ENCODE measurements at regions not wholly inside any gene's neighbourhood (a gene's known extent, or its start where the extent isn't known, plus 50 kb on each side); places are given as distances from the start of the nearest gene placed in this dataset.

DNA sequence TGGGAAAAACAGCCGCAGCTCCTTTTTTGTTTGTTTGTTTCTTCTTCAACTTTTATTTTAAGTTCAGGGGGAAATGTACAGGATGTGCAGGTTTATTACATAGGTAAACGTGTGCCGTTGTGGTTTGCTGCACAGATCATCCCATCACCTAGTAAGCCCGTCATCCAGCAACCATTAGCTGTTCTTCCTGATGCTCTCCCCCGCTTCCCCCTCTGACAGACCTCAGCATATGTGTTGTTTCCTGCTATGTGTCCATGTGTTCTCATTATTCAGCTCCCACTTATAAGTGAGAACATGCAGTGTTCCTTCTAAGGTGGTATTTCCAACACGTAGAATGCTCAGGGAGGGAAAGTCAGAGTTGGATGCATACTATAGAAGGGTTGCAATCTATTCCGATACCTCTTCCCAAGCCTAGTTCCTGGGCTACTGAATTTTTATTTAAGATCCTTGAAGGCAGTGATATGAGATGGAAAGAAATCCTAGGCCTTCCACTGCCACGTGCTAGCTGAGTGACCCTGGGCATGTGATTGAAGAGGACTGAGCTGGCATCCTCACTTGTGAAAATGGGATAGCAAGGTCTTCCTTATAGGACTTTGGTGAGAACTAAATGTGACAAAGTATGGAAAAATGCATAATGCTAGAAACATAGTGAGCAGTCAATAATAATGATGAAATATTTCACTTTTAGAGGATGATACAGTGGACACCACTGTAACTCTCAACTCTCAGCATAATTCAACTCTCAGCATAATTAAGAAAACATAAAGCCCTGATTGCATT, 278.5 kb downstream of the REEP3 start:
- no peak overlapping the region for H3K4me3 ChIP-seq (ENCODE audit: low read depth, low read length)
- TF ChIP-seq, protein P1, sequence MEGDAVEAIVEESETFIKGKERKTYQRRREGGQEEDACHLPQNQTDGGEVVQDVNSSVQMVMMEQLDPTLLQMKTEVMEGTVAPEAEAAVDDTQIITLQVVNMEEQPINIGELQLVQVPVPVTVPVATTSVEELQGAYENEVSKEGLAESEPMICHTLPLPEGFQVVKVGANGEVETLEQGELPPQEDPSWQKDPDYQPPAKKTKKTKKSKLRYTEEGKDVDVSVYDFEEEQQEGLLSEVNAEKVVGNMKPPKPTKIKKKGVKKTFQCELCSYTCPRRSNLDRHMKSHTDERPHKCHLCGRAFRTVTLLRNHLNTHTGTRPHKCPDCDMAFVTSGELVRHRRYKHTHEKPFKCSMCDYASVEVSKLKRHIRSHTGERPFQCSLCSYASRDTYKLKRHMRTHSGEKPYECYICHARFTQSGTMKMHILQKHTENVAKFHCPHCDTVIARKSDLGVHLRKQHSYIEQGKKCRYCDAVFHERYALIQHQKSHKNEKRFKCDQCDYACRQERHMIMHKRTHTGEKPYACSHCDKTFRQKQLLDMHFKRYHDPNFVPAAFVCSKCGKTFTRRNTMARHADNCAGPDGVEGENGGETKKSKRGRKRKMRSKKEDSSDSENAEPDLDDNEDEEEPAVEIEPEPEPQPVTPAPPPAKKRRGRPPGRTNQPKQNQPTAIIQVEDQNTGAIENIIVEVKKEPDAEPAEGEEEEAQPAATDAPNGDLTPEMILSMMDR (conservative IDR thresholded peaks at IDR 0.05; ENCODE audit: low read depth, low read length) = no peak
- DNase-seq (ENCODE audit: low read depth) = no peak

DNA sequence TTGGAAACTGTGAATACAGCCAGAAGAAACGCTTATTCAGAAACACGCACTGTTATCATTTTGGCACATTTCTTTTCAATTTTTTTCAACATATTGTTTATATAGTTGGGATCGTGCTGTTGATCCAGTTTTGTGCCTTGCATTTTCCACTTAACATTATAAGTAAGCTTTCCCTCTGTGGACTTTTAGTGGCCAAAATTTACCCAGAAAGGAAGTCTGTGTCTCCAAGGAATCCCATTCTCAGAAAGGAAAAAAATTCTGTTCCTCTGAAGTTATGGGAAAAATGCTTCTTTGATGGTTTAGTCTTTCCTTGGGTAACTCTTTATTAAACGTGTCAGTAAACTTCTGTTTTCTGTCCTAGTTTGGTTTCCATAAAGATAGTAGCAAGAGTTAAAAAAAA, 280.0 kb downstream of the REEP3 start:
- no peak for DNase-seq (ENCODE audit: low read depth)
- TF ChIP-seq, protein P1 (conservative IDR thresholded peaks at IDR 0.05; ENCODE audit: low read depth, low read length) = no peak
- no peak overlapping the region for H3K4me3 ChIP-seq (ENCODE audit: low read depth, low read length)

DNA sequence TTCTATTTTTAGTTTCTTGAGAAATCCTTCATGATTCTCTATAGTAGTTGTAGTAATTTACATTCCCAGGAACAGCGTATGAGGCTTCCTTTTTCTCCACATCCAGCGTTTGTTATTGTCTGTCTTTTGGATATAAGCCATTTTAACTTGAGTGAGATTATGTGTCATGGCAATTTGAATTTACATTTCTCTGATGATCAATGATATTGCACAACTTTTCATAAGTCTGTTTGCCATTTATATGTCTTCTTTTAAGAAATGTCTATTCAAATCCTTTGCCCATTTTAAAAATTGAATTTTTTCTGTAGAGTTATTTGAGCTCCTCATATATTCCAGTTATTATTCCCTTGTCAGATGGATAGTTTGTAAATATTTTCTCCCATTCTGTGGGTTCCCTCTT, 285.1 kb downstream of the REEP3 start:
- TF ChIP-seq, protein P1 (conservative IDR thresholded peaks at IDR 0.05; ENCODE audit: low read depth, low read length) = no peak
- DNase-seq (ENCODE audit: low read depth) = no peak
- no peak overlapping the region for H3K4me3 ChIP-seq (ENCODE audit: low read depth, low read length)

DNA sequence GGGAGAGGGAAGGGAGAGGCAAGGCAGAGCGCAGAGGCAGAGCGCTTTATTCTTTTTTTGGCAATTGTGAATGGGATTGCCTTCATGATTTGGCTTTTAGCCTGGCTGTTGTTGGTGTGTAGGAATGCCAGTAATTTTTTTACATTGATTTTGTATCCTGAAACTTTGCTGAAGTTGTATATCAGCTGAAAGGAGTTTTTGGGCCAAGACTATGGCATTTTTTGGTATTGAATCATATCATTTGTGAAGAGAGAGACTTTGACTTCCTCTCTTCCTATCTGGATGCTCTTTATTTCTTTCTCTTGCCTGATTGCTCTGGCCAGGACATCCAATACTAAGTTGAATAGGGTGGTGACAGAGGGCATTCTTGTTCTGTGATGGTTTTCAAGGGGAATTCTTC, 291.3 kb downstream of the REEP3 start:
- no peak for DNase-seq (ENCODE audit: low read depth)
- TF ChIP-seq, protein P1 (conservative IDR thresholded peaks at IDR 0.05; ENCODE audit: low read depth, low read length) = no peak
- H3K4me3 ChIP-seq (ENCODE audit: low read depth, low read length) = no peak overlapping the region

DNA sequence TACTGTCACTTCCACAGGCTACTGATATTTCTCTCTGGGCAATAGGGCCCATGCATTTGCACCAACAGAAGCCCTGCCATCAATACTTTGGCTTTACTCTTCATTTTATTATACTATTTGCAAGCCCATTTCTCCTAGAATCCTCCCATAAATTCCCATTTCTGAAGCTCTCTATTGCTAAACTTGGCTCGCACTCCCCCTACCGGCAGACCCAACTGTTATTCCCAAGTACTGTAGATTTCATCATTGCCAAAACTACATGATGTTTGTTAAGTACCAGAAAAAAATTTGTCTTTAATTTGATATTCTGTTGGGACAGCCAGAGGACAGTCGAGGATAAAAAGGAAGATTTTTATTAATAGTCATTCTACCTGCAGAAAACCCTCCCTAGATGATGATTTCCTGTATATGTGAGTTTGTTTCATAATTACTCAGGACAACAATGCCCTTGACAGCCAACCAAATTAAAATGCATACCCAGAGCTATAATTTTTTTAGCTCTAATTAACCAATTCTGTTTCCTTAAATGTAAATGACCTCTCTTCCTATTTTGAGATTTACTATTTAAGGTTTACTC, 298.6 kb downstream of the REEP3 start:
- no peak for DNase-seq (ENCODE audit: low read depth)
- TF ChIP-seq, protein P1 (conservative IDR thresholded peaks at IDR 0.05; ENCODE audit: low read depth, low read length) = peak; percentile 96
- no peak overlapping the region for H3K4me3 ChIP-seq (ENCODE audit: low read depth, low read length)

DNA sequence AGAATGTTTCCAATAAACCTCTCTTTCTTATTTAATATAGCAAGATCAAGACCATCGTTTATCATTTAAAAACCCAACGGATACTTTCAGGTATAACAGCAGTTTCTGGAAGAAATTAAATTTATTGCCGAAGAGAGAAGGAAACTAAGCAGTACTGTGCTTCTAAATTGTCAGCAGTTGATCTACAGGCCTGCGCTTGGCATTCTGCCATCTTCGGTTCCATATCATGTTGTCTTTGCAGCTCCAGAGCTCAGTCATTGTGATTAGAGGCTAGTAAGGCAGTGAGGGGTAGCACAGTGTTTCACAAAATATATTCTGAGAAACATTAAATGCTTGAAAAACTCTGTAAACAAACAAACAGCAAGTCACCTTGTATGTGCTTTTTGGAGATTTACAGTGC, 301.3 kb downstream of the REEP3 start:
- TF ChIP-seq, protein P1 (conservative IDR thresholded peaks at IDR 0.05; ENCODE audit: low read depth, low read length) = no peak
- H3K4me3 ChIP-seq (ENCODE audit: low read depth, low read length) = no peak overlapping the region
- no peak for DNase-seq (ENCODE audit: low read depth)

DNA sequence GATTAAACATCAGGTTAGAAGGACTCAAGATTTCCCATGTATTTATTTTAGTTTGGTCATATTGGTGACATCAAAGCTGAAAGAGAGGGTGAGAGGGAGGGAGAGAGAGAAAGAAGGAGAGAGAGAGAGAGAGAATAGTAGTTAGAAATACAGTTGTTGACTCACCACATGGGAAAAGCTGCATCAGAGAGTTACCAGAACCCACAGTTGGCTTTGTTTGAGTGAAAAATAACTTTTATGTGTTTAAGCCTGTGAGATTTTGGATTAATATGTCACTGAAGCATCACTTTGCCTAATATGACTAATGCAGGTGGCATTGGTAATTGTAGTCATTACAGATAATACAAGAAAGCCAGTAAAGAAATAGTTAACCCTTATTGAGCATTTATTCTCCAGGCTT, 303.9 kb downstream of the REEP3 start:
- DNase-seq (ENCODE audit: low read depth) = peak; percentile 59
- TF ChIP-seq, protein P1 (conservative IDR thresholded peaks at IDR 0.05; ENCODE audit: low read depth, low read length) = no peak
- no peak overlapping the region for H3K4me3 ChIP-seq (ENCODE audit: low read depth, low read length)

Measured in epithelial cell of proximal tubule (primary cell).